ENCODE measurements at regions not wholly inside any gene's neighbourhood (a gene's known extent, or its start where the extent isn't known, plus 50 kb on each side); places are given as distances from the start of the nearest gene placed in this dataset.
"Not testable (repeated sequence)": the region's sequence is repeated elsewhere in the genome, so short reads cannot be mapped to it uniquely, and the experiment has no call there.

GRCh38 chrX:13485167-13485566, 84.2 kb upstream of the EGFL6 start:
- Histone ChIP-seq H3K23ac (ENCODE audit: low read length) (no peak overlapping the region), H3K27me3 (ENCODE audit: insufficient read depth, low read length) (no peaks in the 10 kb centered on the region), H2BK5ac (ENCODE audit: low read depth, low read length, poor library complexity) (no peak overlapping the region), H2BK120ac (ENCODE audit: insufficient read depth, low read length, poor library complexity) (no peak overlapping the region), H4K91ac (ENCODE audit: low read depth, low read length) (no peak overlapping the region), H3K14ac (ENCODE audit: low read length) (no peak overlapping the region), H4K12ac (ENCODE audit: low read depth, low read length) (no peak overlapping the region), H3K9me3 (ENCODE audit: insufficient read depth, low read depth, low read length) (no peaks in the 10 kb centered on the region), H4K8ac (ENCODE audit: low read depth, low read length) (no peak overlapping the region), H3K4ac (ENCODE audit: low read depth, low read length) (no peak overlapping the region), H3K4me1 (ENCODE audit: control insufficient read depth in 1 of 2, insufficient read depth in 2 of 2, low read length in 2 of 2) (peaks cover 0 to 3% of the 10 kb centered on the region in 2 experiments), H2AFZ (ENCODE audit: insufficient read depth, low read length, poor library complexity) (no peak overlapping the region), H3K79me1 (ENCODE audit: low read length) (peaks cover 3% of the 10 kb centered on the region), H3K4me3 (ENCODE audit: low read depth, low read length) (no peak overlapping the region), H3K4me2 (ENCODE audit: low read length) (no peak overlapping the region), H3K79me2 (ENCODE audit: control insufficient read depth, insufficient read depth, low read length, poor library complexity) (no peaks in the 10 kb centered on the region), H3K36me3 (ENCODE audit: control insufficient read depth in 1 of 2, insufficient read depth in 2 of 2, low read length in 2 of 2) (no peaks in the 10 kb centered on the region), H3K9ac (ENCODE audit: low read length) (no peak overlapping the region), H3K18ac (ENCODE audit: low read length) (no peak overlapping the region), H3K27ac (ENCODE audit: low read depth, low read length) (no peak overlapping the region), H2BK12ac (ENCODE audit: low read length) (no peak overlapping the region), H2AK5ac (ENCODE audit: low read length) (no peak overlapping the region)
- no CpG with 5 or more reads among the region's 2 CpGs for WGBS (ENCODE audit: extremely low coverage, insufficient coverage, insufficient read length)
- DNase-seq: peak in 1 of 2 donors; percentile 29

GRCh38 chrX:13483773-13484172, 85.6 kb upstream of the EGFL6 start:
- Histone ChIP-seq H3K27ac (ENCODE audit: low read depth, low read length) (no peak overlapping the region), H3K14ac (ENCODE audit: low read length) (no peak overlapping the region), H3K36me3 (ENCODE audit: control insufficient read depth in 1 of 2, insufficient read depth in 2 of 2, low read length in 2 of 2) (no peaks in the 10 kb centered on the region), H4K12ac (ENCODE audit: low read depth, low read length) (no peak overlapping the region), H4K8ac (ENCODE audit: low read depth, low read length) (no peak overlapping the region), H2BK5ac (ENCODE audit: low read depth, low read length, poor library complexity) (no peak overlapping the region), H2BK120ac (ENCODE audit: insufficient read depth, low read length, poor library complexity) (no peak overlapping the region), H2BK12ac (ENCODE audit: low read length) (peak overlapping the region; percentile 40), H3K23ac (ENCODE audit: low read length) (no peak overlapping the region), H3K9ac (ENCODE audit: low read length) (no peak overlapping the region), H3K9me3 (ENCODE audit: insufficient read depth, low read depth, low read length) (no peaks in the 10 kb centered on the region), H3K4ac (ENCODE audit: low read depth, low read length) (no peak overlapping the region), H2AK5ac (ENCODE audit: low read length) (no peak overlapping the region), H4K91ac (ENCODE audit: low read depth, low read length) (no peak overlapping the region), H3K27me3 (ENCODE audit: insufficient read depth, low read length) (no peaks in the 10 kb centered on the region), H3K4me2 (ENCODE audit: low read length) (no peak overlapping the region), H3K79me2 (ENCODE audit: control insufficient read depth, insufficient read depth, low read length, poor library complexity) (no peaks in the 10 kb centered on the region), H3K79me1 (ENCODE audit: low read length) (peaks cover 3% of the 10 kb centered on the region), H3K4me3 (ENCODE audit: low read depth, low read length) (no peak overlapping the region), H2AFZ (ENCODE audit: insufficient read depth, low read length, poor library complexity) (no peak overlapping the region), H3K18ac (ENCODE audit: low read length) (no peak overlapping the region), H3K4me1 (ENCODE audit: control insufficient read depth in 1 of 2, insufficient read depth in 2 of 2, low read length in 2 of 2) (peaks cover 0 to 3% of the 10 kb centered on the region in 2 experiments)
- DNase-seq: no peak
- WGBS (ENCODE audit: extremely low coverage, insufficient coverage, insufficient read length): no CpG with 5 or more reads among the region's 3 CpGs

GRCh38 chrX:13482746-13483541, 86.5 kb upstream of the EGFL6 start:
- Histone ChIP-seq H3K9me3 (ENCODE audit: insufficient read depth, low read depth, low read length) (no peaks in the 10 kb centered on the region), H2AFZ (ENCODE audit: insufficient read depth, low read length, poor library complexity) (no peak overlapping the region), H3K4me3 (ENCODE audit: low read depth, low read length) (no peak overlapping the region), H2BK5ac (ENCODE audit: low read depth, low read length, poor library complexity) (no peak overlapping the region), H3K4me2 (ENCODE audit: low read length) (no peak overlapping the region), H4K8ac (ENCODE audit: low read depth, low read length) (no peak overlapping the region), H2BK12ac (ENCODE audit: low read length) (no peak overlapping the region), H3K4me1 (ENCODE audit: control insufficient read depth in 1 of 2, insufficient read depth in 2 of 2, low read length in 2 of 2) (peaks cover 0 to 3% of the 10 kb centered on the region in 2 experiments), H3K79me1 (ENCODE audit: low read length) (peaks cover 3% of the 10 kb centered on the region), H3K18ac (ENCODE audit: low read length) (no peak overlapping the region), H3K9ac (ENCODE audit: low read length) (no peak overlapping the region), H3K23ac (ENCODE audit: low read length) (no peak overlapping the region), H4K12ac (ENCODE audit: low read depth, low read length) (no peak overlapping the region), H3K4ac (ENCODE audit: low read depth, low read length) (no peak overlapping the region), H2BK120ac (ENCODE audit: insufficient read depth, low read length, poor library complexity) (no peak overlapping the region), H3K79me2 (ENCODE audit: control insufficient read depth, insufficient read depth, low read length, poor library complexity) (no peaks in the 10 kb centered on the region), H3K27ac (ENCODE audit: low read depth, low read length) (no peak overlapping the region), H3K36me3 (ENCODE audit: control insufficient read depth in 1 of 2, insufficient read depth in 2 of 2, low read length in 2 of 2) (no peaks in the 10 kb centered on the region), H4K91ac (ENCODE audit: low read depth, low read length) (no peak overlapping the region), H3K27me3 (ENCODE audit: insufficient read depth, low read length) (no peaks in the 10 kb centered on the region), H2AK5ac (ENCODE audit: low read length) (no peak overlapping the region), H3K14ac (ENCODE audit: low read length) (no peak overlapping the region)
- WGBS (ENCODE audit: extremely low coverage, insufficient coverage, insufficient read length): no CpG with 5 or more reads among the region's 9 CpGs
- no peak for DNase-seq

GRCh38 chrX:13480780-13481179, 88.6 kb upstream of the EGFL6 start:
- H3K27ac ChIP-seq (ENCODE audit: low read depth, low read length); H2AFZ ChIP-seq (ENCODE audit: insufficient read depth, low read length, poor library complexity); H3K27me3 ChIP-seq (ENCODE audit: insufficient read depth, low read length); DNase-seq; H3K79me2 ChIP-seq (ENCODE audit: control insufficient read depth, insufficient read depth, low read length, poor library complexity); H4K12ac ChIP-seq (ENCODE audit: low read depth, low read length); H3K36me3 ChIP-seq (ENCODE audit: control insufficient read depth in 1 of 2, insufficient read depth in 2 of 2, low read length in 2 of 2); H3K79me1 ChIP-seq (ENCODE audit: low read length); H4K91ac ChIP-seq (ENCODE audit: low read depth, low read length); H2BK120ac ChIP-seq (ENCODE audit: insufficient read depth, low read length, poor library complexity); H3K4me2 ChIP-seq (ENCODE audit: low read length); H2BK5ac ChIP-seq (ENCODE audit: low read depth, low read length, poor library complexity); H3K18ac ChIP-seq (ENCODE audit: low read length); H3K4me3 ChIP-seq (ENCODE audit: low read depth, low read length); H4K8ac ChIP-seq (ENCODE audit: low read depth, low read length); H3K9ac ChIP-seq (ENCODE audit: low read length); H2BK12ac ChIP-seq (ENCODE audit: low read length); H3K4me1 ChIP-seq (ENCODE audit: control insufficient read depth in 1 of 2, insufficient read depth in 2 of 2, low read length in 2 of 2); H3K9me3 ChIP-seq (ENCODE audit: insufficient read depth, low read depth, low read length); H3K4ac ChIP-seq (ENCODE audit: low read depth, low read length); H2AK5ac ChIP-seq (ENCODE audit: low read length); H3K23ac ChIP-seq (ENCODE audit: low read length); H3K14ac ChIP-seq (ENCODE audit: low read length): not testable (repeated sequence)
- no CpG with 5 or more reads among the region's 2 CpGs for WGBS (ENCODE audit: extremely low coverage, insufficient coverage, insufficient read length)

Measured in trophoblast cell (in vitro differentiated cells and primary cell).